Tibial artery (tissue), 4 donors: ENCODE measurements at regions not wholly inside any gene's neighbourhood (a gene's known extent, or its start where the extent isn't known, plus 50 kb on each side); places are given as distances from the start of the nearest gene placed in this dataset.
A peak's percentile ranks its signal among the peaks of the same experiment; 100 is the strongest.

Experiments
- DNase-seq, 2 donors: peaks; one replicate each; pipeline ENCODE4 v3.0.0-alpha.2; 2019
- H3K27ac ChIP-seq, 2 donors: fragments of 200-600 bp; sonication (generic) in 1 of 2; 1 replicate in 1 of 2; 2 replicates in 1 of 2; pipeline ENCODE4 v1.5.1; 2018 to 2019; ENCODE audit warnings: mild to moderate bottlenecking in 1 of 2
- H3K27me3 ChIP-seq, 2 donors: fragments of 200-600 bp; sonication (generic) in 1 of 2; one replicate each; pipeline versions ENCODE4 v1.5.1 to v1.6.0; 2016 to 2019
- H3K36me3 ChIP-seq, 3 donors: fragments of 200-600 bp; sonication (generic) in 2 of 3; one replicate each; pipeline ENCODE4 v1.5.1; 2016 to 2019; ENCODE audit warnings: mild to moderate bottlenecking in 2 of 3
- H3K4me1 ChIP-seq, 4 donors: fragments of 200-600 bp; sonication (generic) in 2 of 4; 1 replicate in 3 of 4; 2 replicates in 1 of 4; pipeline ENCODE4 v1.5.1; 2016 to 2019
- H3K4me3 ChIP-seq, 2 donors: fragments of 200-600 bp; sonication (generic) in 1 of 2; 1 replicate in 1 of 2; 2 replicates in 1 of 2; pipeline ENCODE4 v1.5.1; 2018 to 2019; ENCODE audit warnings: mild to moderate bottlenecking in 2 of 2
- H3K9me3 ChIP-seq, 3 donors: fragments of 200-600 bp; sonication (generic) in 1 of 3; one replicate each; pipeline ENCODE4 v1.5.1; 2016 to 2019
- intact Hi-C: fragments of 100-400 bp; cut with DNase I; formaldehyde crosslinking; loops from one replicate; pipeline ENCODE4 v1.15.0; 2023; ENCODE audit warnings: low total_unique reads
- TF ChIP-seq, protein P1 (sequence below), 2 experiments: fragments of 200-600 bp in 1 of 2; fragments of 450-650 bp in 1 of 2; IDR thresholded peaks; one replicate each; pipeline ENCODE4 v1.5.1; 2017 to 2019; ENCODE audit warnings: antibody characterized with exemption in 2 of 2, mild to moderate bottlenecking in 1 of 2, moderate library complexity in 1 of 2

DNA sequence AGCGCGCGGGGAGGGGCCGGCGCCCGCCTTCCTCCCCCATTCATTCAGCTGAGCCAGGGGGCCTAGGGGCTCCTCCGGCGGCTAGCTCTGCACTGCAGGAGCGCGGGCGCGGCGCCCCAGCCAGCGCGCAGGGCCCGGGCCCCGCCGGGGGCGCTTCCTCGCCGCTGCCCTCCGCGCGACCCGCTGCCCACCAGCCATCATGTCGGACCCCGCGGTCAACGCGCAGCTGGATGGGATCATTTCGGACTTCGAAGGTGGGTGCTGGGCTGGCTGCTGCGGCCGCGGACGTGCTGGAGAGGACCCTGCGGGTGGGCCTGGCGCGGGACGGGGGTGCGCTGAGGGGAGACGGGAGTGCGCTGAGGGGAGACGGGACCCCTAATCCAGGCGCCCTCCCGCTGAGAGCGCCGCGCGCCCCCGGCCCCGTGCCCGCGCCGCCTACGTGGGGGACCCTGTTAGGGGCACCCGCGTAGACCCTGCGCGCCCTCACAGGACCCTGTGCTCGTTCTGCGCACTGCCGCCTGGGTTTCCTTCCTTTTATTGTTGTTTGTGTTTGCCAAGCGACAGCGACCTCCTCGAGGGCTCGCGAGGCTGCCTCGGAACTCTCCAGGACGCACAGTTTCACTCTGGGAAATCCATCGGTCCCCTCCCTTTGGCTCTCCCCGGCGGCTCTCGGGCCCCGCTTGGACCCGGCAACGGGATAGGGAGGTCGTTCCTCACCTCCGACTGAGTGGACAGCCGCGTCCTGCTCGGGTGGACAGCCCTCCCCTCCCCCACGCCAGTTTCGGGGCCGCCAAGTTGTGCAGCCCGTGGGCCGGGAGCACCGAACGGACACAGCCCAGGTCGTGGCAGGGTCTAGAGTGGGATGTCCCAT lies 232.8 kb downstream of the SEC14L1 start:
- Histone ChIP-seq H3K4me3 (peak overlapping the region; percentile 63 to 93), H3K4me1 (peaks cover 5 to 75% (median 61%) of the 10 kb centered on the region in 4 donors), H3K9me3 (no peaks in the 10 kb centered on the region), H3K27ac (peak overlapping the region; percentile 88 to 97), H3K36me3 (no peaks in the 10 kb centered on the region), H3K27me3 (no peaks in the 10 kb centered on the region)
- intact Hi-C loops, result loop anchor here (5.0 kb wide), 1 partner anchor 54 kb away; no protein-coding TSS in a partner anchor
- TF ChIP-seq, protein P1, sequence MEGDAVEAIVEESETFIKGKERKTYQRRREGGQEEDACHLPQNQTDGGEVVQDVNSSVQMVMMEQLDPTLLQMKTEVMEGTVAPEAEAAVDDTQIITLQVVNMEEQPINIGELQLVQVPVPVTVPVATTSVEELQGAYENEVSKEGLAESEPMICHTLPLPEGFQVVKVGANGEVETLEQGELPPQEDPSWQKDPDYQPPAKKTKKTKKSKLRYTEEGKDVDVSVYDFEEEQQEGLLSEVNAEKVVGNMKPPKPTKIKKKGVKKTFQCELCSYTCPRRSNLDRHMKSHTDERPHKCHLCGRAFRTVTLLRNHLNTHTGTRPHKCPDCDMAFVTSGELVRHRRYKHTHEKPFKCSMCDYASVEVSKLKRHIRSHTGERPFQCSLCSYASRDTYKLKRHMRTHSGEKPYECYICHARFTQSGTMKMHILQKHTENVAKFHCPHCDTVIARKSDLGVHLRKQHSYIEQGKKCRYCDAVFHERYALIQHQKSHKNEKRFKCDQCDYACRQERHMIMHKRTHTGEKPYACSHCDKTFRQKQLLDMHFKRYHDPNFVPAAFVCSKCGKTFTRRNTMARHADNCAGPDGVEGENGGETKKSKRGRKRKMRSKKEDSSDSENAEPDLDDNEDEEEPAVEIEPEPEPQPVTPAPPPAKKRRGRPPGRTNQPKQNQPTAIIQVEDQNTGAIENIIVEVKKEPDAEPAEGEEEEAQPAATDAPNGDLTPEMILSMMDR (IDR thresholded peaks at IDR 0.05), result no peak
- peak in 1 of 2 donors; percentile 84 for DNase-seq

DNA sequence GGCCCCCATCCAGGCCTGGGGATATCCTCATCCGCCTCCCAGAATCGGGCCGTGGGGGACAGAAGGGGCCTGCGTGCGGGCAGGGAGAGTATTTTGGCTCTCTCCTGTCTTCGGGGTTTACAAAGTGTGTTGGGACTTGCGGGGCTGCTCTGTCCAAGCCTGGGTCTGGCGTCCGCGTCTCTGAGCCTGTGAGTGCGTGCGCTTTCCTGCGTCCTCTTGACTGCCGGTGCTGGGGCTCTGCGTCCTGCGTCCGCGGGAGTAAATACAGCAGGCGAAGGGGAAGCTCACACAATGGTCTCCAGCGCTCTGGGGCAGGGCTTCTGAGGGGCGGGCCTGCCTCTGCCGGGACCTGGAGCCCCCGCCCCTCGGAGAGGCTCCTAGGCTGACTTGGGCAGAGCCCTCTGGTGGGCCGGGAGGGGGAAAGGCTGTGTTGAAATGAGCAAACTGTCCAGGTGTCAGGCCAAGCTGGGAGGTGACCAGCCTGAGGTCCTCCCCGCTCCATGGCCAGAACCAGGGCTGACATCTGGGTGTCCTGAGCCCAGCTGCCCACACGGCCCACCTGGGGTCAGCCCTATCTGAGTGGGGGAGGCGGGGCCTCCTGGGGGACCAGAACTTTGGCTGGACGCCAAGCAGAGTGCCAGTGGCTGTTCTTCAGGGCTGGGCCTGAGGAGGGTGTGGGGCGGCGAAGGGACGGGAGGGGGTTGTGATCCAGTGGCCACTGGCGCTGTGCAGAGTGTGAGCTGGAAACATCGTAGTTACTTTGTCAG lies 233.6 kb downstream of the SEC14L1 start:
- TF ChIP-seq, protein P1 (IDR thresholded peaks at IDR 0.05), result peak; percentile 29 to 34
- H3K27ac ChIP-seq, result peak overlapping the region; percentile 88 to 97
- H3K27me3 ChIP-seq, result no peaks in the 10 kb centered on the region
- intact Hi-C loops, result loop anchor here (5.0 kb wide), 1 partner anchor 53 kb away; no protein-coding TSS in a partner anchor
- peak; percentile 88 to 95 for DNase-seq
- peak overlapping the region; percentile 63 to 93 for H3K4me3 ChIP-seq
- no peaks in the 10 kb centered on the region for H3K9me3 ChIP-seq
- peaks cover 5 to 83% (median 69%) of the 10 kb centered on the region in 4 donors for H3K4me1 ChIP-seq
- H3K36me3 ChIP-seq, result no peaks in the 10 kb centered on the region

DNA sequence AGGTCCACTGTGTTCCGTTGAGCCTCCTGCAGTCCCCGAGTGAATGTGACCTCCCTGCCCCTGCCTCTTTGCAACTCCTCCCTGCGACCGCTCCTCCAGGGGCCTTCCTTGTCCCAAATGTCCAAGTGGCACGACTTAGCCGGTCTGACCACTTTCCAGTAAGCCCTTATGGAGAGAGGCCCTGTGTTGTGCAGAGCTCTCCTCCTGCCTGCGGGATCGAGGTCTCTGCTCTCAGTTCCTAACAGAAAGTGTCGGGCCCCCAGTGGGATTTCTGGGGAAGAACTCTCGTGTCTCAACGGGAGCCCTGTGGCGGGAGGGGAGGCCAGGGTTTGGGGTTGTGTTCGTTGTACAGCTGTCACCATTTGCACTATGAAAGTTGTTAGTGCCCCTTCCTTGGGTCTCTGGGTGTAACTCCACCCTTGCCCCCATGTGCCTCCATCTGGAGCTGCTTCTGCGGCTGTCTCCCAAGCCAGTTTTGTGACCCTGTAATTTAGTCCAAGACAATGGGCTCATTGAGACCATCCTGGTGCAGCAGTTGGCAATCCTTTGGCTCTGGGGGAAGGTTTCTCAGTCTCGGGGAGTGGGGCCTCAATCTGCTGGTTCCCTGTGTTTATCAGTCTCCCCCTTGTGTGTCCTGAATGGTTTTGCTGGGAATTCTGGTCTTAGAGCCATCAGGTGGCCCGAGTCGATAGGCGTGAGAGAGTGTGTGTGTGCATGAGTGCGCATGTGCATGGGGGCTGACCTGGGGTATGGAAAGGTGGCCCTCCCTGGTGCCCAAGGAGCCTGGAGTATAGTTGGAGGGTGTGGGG lies 234.5 kb downstream of the SEC14L1 start:
- DNase-seq, result no peak
- peak overlapping the region; percentile 63 to 93 for H3K4me3 ChIP-seq
- no peaks in the 10 kb centered on the region for H3K27me3 ChIP-seq
- H3K4me1 ChIP-seq, result peaks cover 5 to 84% (median 78%) of the 10 kb centered on the region in 4 donors
- peak overlapping the region; percentile 88 to 97 for H3K27ac ChIP-seq
- intact Hi-C loops, result no loop called here
- no peaks in the 10 kb centered on the region for H3K9me3 ChIP-seq
- no peaks in the 10 kb centered on the region for H3K36me3 ChIP-seq
- TF ChIP-seq, protein P1 (IDR thresholded peaks at IDR 0.05), result no peak

DNA sequence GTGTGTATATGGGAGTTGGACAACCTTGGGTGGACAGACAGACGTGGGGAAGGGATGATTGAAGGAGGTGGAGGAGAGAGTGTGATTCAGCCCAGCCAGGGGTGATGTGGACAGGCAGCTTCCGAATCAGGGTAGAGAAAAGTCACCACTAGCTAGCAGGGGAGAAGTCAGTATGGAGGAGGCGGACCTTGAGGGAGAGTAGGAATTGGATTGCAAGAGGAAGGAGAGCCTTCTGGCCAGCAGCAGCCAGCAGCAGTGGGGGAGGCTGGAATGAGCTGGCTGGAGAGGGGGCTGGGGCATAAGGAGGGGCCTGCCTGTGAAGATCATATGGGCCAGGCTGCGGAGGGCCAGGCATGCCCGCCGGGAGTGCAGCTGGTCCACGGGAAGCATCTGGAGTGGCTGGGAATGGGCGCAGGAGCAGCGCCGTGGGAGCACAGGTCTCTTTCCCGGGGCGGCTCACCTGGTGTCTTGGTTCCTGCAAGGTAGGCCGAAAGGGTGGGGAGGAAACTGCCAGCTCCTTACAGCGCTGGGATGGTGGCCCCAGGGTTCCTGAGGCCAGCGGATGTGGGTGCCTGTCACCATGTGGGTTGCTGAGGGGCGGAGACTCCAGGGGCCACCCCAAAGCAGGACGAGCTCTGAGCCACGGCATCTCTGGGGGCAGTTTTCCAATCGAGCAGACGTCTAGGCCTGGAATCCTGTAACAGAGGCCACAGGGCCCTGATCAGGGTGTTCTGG lies 235.3 kb downstream of the SEC14L1 start:
- TF ChIP-seq, protein P1 (IDR thresholded peaks at IDR 0.05), result no peak
- Histone ChIP-seq H3K36me3 (no peaks in the 10 kb centered on the region), H3K4me3 (peak overlapping the region; percentile 63 to 93), H3K4me1 (peaks cover 5 to 84% (median 81%) of the 10 kb centered on the region in 4 donors), H3K27me3 (no peaks in the 10 kb centered on the region), H3K27ac (peak overlapping the region; percentile 88 to 97), H3K9me3 (no peaks in the 10 kb centered on the region)
- peak in 1 of 2 donors; percentile 73 for DNase-seq
- intact Hi-C loops, result no loop called here
